ENCODE measurements at regions not wholly inside any gene's neighbourhood (a gene's known extent, or its start where the extent isn't known, plus 50 kb on each side); places are given as distances from the start of the nearest gene placed in this dataset.

DNA sequence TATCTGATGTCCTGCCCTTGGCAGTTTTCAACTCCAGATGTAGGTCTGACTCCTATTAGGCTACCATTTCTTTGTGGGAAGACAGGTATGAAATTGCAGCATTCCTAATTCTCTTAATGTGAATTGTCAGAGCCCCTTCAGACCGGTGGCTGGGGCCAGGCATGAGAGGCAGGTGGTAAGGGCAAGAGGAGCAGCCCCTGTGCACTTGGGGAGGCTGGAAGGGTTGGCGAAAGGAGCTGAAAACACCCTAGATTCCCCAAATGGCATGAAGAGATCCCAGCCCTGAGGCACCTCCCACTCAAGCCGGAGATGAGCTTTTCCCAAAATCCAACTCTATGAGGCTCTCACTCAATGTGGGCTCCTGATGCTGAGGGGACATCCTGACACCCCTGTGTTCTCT lies 453.2 kb downstream of the NR2F2 start:
- TF ChIP-seq, protein P1, sequence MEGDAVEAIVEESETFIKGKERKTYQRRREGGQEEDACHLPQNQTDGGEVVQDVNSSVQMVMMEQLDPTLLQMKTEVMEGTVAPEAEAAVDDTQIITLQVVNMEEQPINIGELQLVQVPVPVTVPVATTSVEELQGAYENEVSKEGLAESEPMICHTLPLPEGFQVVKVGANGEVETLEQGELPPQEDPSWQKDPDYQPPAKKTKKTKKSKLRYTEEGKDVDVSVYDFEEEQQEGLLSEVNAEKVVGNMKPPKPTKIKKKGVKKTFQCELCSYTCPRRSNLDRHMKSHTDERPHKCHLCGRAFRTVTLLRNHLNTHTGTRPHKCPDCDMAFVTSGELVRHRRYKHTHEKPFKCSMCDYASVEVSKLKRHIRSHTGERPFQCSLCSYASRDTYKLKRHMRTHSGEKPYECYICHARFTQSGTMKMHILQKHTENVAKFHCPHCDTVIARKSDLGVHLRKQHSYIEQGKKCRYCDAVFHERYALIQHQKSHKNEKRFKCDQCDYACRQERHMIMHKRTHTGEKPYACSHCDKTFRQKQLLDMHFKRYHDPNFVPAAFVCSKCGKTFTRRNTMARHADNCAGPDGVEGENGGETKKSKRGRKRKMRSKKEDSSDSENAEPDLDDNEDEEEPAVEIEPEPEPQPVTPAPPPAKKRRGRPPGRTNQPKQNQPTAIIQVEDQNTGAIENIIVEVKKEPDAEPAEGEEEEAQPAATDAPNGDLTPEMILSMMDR (IDR thresholded peaks at IDR 0.05): no peak

DNA sequence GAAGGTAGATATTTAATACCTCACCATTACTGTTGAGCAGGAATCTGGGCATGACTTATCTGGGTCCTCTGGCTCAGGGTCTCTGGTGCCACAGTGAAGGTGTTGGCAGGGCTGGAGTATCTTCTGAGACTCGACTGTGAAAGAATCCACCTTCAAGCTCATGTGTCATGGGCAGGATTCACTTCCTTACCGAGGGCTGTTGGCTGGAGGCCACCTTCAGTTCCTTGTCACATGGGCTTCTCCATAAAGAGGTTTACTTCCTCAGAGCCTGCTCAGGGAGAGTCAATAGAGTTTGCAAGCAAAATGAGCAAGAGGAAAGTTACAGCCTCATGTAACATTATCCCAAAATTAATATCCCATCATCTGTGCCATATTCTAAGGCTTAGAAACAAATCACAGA lies 459.5 kb downstream of the NR2F2 start:
- TF ChIP-seq, protein P1 (IDR thresholded peaks at IDR 0.05): no peak

DNA sequence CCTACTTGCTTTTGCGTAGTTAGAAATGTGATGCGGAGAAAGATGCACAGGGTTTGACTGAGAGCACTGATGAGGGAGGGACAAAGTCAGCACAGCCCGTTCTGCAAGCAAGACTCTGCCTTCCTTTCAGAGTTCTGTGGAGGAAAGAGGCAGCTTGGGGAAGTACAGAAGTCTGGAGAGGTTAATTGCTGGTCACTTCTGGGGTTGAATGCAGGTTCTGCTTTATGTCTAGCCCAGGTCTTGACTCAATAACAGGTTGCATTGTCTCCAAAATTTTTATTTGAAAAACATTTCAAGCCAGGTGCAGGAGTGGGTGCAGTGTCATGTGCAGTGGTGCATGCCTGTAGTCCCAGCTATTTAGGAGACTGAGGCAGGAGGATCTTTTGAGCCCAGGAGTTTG lies 461.7 kb downstream of the NR2F2 start:
- TF ChIP-seq, protein P1 (IDR thresholded peaks at IDR 0.05): no peak

DNA sequence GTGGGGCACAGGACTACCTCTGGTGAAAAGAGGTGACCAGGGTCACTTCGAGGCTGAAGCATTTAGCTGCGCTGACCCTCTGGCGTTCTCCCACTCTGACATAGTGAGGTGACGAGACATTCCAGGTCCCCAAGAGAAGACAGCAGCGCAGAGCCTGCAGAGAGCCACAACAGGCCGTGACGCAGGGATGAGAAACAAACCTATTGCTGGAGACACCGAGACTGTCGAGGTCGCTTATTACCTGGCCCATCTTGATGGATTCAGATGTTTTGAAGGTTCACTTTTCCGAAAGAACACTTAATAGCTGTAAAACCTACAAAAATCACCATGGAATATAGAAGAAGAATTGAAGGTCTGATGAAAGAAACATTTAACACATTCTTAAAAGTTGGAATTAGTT lies 466.3 kb downstream of the NR2F2 start:
- TF ChIP-seq, protein P1 (IDR thresholded peaks at IDR 0.05): no peak

DNA sequence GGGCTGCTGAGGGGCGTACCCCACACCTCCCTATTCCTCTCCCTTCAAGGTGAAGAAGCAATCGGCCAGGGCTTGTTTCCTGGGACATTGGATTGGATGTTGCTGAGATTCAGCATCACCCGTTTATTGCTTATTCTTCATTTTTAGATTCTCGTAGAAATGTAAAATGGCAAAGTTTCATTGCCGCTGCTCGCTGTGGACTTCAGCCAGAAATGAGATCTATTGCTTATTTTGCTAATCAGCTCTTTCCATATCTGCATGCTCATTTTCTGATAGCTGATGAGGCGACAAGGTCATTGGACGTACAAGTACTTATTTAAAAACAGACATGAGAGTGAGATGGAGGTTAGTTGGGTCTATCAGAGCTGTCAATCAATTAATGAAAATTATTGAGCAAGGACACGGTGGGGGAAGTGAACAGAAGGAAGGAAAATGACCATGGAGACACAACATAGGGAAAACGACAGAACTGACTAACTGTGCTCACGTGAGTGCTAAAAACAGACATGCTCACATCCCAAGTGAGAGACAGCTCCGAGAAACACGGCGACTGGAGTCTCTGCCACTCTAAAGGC lies 471.2 kb downstream of the NR2F2 start:
- TF ChIP-seq, protein P1 (IDR thresholded peaks at IDR 0.05): no peak

DNA sequence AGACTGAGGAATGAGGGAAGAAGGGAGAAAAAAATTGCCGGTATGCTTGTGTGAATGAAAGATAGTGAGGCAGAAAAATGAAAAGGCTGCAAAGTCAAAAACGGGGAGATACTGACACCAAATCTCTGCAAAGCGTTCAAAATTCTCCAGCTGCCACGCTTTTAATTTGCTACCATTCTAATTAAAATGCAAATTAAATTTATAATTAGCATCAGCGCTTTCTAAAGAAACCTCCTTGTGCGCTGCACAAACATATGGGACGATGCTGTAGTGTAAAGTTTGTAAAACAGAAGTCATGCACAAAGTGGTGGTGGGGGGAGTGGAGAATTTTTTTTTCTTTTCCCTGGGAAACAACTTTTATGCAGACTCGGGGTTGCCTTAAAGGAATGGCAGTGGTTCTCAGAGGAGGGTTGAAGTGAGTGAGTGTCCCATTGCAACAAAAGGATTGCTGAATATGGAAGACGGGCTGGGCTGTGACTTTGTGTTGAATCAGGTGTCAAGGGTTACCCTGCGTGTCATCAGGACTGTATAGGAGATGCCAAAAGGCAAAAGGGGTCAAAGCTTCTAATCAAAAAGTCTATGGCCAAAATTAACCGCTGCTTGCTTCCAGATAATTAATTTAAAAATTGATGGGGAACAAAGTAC lies 472.2 kb downstream of the NR2F2 start:
- TF ChIP-seq, protein P1 (IDR thresholded peaks at IDR 0.05): no peak

DNA sequence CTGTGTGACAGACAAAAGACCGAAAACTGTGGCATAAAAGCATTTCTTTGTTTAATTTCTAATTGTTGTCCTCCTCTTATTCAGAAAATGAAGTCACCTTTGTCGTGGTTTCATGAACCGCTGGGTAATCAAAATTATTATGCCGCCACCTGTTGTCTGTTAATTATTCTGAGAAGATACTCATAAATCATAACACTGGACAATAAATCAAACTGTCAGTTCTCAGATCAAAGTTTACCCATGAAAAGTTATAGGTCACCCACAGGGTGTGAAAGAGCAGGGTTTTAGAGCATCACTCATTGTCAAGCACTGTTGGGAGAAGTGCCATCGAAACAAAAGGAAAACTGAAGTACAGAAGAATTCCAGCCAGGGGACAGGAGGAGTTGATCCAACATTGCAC lies 474.3 kb downstream of the NR2F2 start:
- TF ChIP-seq, protein P1 (IDR thresholded peaks at IDR 0.05): no peak

DNA sequence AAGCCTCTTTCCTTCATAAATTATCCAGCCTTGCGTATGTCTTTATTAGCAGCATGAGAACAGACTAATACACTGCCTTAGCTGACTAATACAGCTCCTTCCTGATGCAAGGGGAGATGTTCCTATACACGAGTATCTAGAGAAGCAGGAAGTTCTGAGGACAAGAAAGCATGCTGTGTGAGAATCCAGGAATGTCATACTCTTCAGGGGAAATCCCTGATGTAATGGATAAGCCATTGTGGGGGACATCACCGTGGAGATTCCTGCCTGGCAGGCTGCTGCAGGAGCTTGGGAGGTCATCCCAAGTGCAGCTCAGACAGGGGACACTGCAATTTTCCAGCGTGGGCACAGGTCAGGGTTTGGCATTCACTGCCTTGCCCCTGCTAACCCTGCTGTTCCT lies 476.9 kb downstream of the NR2F2 start:
- TF ChIP-seq, protein P1 (IDR thresholded peaks at IDR 0.05): no peak

Measured in LNCAP (cell line).